HG02571 (cell line): ENCODE measurements at regions not wholly inside any gene's neighbourhood (a gene's known extent, or its start where the extent isn't known, plus 50 kb on each side); places are given as distances from the start of the nearest gene placed in this dataset.

Source experiments
- ATAC-seq: cut with Tn5 transposase; IDR thresholded peaks from one replicate; pipeline ENCODE4 v1.9.1; 2021; ENCODE audit warnings: mild to moderate bottlenecking, moderate library complexity; ENCODE audit not compliant: unreplicated experiment

DNA sequence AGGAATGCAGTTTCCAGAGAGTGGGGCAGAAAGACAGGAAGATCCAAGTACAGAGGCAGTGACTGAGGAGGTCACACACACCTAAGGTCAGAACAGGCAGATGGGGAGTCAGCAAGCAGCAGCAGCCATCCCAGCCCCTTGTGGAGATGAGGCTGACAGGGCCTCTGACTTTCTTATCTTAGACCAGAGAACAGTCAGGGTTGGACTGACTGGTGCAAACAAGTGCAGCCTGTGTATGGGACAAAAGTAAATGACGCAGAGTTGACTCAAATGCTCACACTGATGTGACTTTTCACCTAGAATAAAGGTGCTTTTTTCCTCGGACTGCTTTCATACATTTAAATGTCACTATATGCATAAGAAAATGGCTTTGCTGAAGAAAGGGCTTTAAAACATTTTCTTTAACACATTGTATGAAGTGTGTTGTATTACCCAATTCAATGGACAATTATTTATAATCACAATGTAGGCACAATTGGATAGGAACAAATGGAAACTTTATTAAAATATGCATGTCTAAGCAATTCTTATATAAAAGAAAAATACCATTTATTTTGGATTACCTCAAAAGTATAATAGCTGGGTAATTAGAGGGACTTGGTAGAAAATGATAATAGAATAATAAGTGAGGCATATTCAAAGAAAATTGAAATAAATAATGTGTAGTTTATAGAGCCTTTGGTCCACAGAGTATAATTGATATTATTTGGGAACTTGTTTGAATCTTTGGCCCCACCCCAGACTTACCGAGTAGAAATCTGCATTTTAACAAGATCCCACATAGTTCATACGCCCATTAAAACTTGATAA is 1321.5 kb upstream of the CELF4 start:
- no peak for ATAC-seq

GRCh38 chr18:38886235-38886634 is 1320.6 kb upstream of the CELF4 start:
- no peak for ATAC-seq

GRCh38 chr18:38884050-38884449 is 1318.5 kb upstream of the CELF4 start:
- no peak for ATAC-seq

- ATAC-seq = no peak
Observed at GRCh38 chr18:38883111-38883510, 1317.5 kb upstream of the CELF4 start.

DNA sequence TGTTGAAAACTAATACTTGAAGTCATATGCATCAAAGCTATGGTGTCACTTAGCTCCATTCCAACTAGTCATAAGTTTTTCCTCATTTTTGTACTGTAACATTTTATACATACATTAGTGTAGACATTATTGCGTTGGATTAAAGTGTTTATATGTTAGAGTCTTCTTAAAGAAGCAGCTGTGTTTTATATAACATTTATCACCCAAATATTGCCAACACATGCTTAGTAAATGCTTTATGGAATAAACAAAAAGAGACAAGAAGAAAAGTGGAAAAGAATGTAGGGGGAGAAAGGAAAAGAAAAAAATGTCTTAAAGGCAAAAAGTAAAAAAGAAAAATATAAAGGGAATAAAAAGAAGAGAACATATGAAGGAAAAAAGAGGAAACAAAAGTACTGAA is 1314.3 kb upstream of the CELF4 start:
- ATAC-seq = no peak

DNA sequence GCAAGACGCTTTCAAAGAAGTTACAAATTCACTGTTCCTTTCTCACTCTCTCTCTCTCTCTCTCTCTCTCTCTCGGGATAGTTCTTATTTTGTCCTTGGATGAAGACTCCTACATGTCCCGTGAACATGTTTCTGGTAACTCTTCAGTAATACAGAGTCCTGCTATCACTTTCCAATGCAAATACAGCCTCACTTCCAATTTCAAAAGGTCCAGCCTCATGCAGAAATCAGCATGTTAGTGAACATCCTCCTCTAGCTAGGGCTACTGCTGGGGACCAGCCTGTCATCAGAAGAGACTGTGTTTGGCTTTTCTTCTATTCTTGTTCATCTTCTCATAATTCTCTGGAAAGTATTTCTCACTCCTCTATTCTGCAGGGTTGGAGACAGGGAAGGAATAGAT is 1306.7 kb upstream of the CELF4 start:
- ATAC-seq = no peak

- no peak for ATAC-seq
Observed at GRCh38 chr18:38868757-38869156, 1303.2 kb upstream of the CELF4 start.

DNA sequence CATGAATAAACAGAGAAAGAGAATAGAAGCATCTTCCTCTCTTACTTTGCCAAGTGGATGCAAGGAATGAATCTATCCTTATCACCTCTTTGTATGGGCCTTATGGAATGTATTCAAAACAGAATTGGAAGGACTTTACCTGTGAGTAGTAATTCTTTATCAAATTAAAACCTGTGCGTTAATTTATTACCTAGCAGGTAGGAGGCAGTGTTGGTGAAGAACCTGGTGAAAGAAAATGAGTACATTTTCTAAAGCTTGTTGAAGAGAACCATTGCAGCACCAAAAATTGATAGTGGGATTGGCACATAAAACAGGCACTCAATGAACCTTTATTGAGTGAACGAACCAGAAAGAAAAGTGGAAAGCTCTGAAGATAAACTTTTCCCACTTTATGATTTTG is 1302.1 kb upstream of the CELF4 start:
- no peak for ATAC-seq

DNA sequence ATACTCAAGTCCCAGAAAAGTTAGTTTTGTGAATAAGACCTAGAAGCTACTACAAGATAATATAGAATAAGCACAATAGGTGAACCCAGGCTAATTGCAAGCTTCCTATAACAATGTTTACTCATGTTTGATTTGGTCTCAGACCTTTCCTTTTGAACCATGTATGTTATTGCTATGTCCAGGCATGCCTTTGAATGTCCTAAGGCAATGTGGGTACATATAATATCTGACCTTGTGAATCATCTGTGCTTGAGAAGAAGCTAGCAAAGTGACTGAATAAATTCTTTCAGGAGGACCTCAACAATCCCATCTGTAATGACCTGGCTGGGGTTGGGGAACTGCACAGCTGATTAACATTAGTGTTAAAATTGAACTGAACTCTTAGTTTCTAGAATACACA is 1285.9 kb upstream of the CELF4 start:
- ATAC-seq = no peak

GRCh38 chr18:38847326-38847725 is 1281.7 kb upstream of the CELF4 start:
- ATAC-seq = no peak

- ATAC-seq = no peak
Observed at GRCh38 chr18:38843291-38843690, 1277.7 kb upstream of the CELF4 start.

GRCh38 chr18:38826247-38826646 is 1260.6 kb upstream of the CELF4 start:
- no peak for ATAC-seq

GRCh38 chr18:38811209-38811608 is 1245.6 kb upstream of the CELF4 start:
- no peak for ATAC-seq

DNA sequence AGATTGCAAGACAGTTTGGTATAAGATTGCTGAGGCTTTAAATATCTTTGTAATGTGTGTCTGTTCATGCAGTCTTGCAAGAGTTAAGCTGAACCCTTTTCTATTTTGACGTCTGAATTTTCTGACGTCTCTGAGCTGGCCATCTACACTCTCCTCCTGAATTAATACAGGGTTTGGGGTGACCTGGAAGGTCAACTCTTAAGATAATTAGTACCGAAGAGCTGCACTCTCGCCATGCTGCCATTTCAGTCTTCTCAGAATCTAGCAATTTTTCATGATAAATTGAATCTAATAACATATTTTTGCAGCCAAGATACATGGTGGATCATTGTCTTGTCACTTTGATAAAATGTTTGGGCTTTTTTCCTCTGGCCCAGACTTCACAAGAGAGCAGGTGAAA is 1245.2 kb upstream of the CELF4 start:
- ATAC-seq = no peak

GRCh38 chr18:38807915-38808314 is 1242.3 kb upstream of the CELF4 start:
- no peak for ATAC-seq

DNA sequence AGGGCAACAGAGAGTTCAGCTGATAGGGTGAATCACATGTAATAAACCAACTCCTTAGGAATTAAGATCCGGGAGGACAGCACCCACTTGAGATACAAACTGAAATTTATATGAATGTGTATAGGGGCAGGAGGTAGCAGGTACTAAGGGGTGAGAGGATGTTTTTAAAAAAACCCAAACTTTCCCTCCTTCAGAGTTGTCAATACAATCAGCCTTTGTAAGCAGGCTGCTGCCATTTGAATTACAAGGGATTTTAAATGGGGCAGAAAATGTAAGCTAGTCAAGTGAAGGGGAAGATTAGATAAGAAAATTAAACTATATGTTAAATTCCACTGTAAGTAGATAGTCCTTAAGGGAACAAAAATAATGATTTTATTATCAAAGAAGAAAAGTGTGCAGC is 1239.7 kb upstream of the CELF4 start:
- ATAC-seq = no peak

- no peak for ATAC-seq
Observed at GRCh38 chr18:38801640-38802039, 1236.0 kb upstream of the CELF4 start.

- no peak for ATAC-seq
Observed at GRCh38 chr18:38796762-38797161, 1231.2 kb upstream of the CELF4 start.

DNA sequence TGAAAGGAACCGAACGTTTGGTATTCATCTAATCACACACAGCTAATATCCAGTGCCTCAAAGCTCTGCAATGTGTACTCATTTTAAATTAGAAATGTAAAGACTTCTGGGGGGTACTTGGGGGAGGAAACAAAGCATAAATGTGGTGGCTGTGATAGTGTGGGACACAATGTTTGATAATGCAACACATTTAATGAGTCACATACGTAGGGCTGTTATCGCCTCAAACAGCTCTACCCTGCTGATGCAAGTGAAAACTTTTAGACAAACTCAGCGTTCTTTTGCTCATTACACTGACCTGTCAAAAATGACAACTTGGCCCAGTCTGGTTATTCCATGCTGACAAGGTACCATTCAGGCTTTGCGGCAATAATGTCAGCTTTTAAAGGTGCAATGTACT is 1227.1 kb upstream of the CELF4 start:
- ATAC-seq = no peak

DNA sequence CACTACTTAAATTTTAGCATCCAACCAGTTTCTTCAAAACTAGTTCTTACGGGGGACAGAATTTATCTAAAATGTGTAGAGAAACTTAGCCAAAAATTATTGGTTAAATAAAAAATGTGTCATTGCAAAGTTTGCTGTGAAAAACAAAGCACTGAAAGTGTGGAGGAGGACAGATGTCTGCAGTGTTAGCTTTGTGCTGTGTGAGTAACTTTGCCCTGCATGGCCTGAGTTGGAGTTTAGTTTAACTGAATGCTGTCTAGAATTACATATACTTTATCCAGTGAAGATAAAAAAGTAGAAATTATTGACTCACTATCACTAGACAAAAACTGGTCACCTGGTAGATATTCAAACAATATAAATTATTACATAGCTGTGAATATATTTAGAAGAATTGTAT is 1225.2 kb upstream of the CELF4 start:
- no peak for ATAC-seq

- ATAC-seq = no peak
Observed at GRCh38 chr18:38790303-38790702, 1224.7 kb upstream of the CELF4 start.

DNA sequence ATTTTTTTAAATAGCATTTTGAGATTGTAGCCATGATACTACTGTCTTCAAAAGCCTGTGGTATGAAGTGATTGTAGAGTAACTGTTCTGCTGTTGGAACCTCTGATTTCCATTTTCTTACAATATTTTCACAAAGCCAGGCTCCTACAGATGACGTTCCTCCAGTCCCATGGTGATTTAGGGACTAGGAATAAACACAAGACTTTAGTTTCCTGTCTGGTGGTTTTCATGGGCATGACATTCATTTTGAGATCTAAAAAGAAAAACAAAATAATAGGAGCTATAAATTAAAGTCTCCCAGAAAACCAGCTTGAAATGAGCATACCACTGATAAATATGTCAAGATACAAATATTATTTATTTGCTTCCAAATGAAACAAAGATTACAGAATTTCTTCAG is 1223.5 kb upstream of the CELF4 start:
- no peak for ATAC-seq

GRCh38 chr18:38786906-38787305 is 1221.3 kb upstream of the CELF4 start:
- no peak for ATAC-seq
